B cell (primary cell): ENCODE measurements at regions not wholly inside any gene's neighbourhood (a gene's known extent, or its start where the extent isn't known, plus 50 kb on each side); places are given as distances from the start of the nearest gene placed in this dataset.

Experiments used
- EZH2 ChIP-seq: IDR thresholded peaks from 2 replicates; pipeline ENCODE4 v1.6.1; 2012; ENCODE audit warnings: borderline replicate concordance, low read depth, mild to moderate bottlenecking, moderate library complexity, low read length; ENCODE audit not compliant: insufficient read depth, poor library complexity, severe bottlenecking
- TF ChIP-seq, protein P1 (sequence below): fragments of 200-600 bp; IDR thresholded peaks from one replicate; pipeline ENCODE4 v1.8.0; 2022; ENCODE audit warnings: antibody characterized with exemption, mild to moderate bottlenecking

GRCh38 chr18:73973972-73974371, 173.7 kb downstream of the FBXO15 start:
- TF ChIP-seq, protein P1, sequence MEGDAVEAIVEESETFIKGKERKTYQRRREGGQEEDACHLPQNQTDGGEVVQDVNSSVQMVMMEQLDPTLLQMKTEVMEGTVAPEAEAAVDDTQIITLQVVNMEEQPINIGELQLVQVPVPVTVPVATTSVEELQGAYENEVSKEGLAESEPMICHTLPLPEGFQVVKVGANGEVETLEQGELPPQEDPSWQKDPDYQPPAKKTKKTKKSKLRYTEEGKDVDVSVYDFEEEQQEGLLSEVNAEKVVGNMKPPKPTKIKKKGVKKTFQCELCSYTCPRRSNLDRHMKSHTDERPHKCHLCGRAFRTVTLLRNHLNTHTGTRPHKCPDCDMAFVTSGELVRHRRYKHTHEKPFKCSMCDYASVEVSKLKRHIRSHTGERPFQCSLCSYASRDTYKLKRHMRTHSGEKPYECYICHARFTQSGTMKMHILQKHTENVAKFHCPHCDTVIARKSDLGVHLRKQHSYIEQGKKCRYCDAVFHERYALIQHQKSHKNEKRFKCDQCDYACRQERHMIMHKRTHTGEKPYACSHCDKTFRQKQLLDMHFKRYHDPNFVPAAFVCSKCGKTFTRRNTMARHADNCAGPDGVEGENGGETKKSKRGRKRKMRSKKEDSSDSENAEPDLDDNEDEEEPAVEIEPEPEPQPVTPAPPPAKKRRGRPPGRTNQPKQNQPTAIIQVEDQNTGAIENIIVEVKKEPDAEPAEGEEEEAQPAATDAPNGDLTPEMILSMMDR: no peak
- TF ChIP-seq EZH2: no peak
